Spleen (tissue), 11 donors: ENCODE measurements at regions not wholly inside any gene's neighbourhood (a gene's known extent, or its start where the extent isn't known, plus 50 kb on each side); places are given as distances from the start of the nearest gene placed in this dataset.

Source experiments
- DNase-seq: peaks from one replicate; pipeline ENCODE4 v3.0.0-alpha.2; 2020
- H3K27ac ChIP-seq, 8 donors: fragments of 200-600 bp; sonication (generic) in 7 of 8; 1 replicate in 4 of 8; 2 replicates in 4 of 8; pipeline versions ENCODE4 v1.5.0 to v1.8.0; 2016 to 2021; ENCODE audit warnings: inconsistent platforms in 4 of 8, mild to moderate bottlenecking in 4 of 8, moderate library complexity in 1 of 8
- H3K27me3 ChIP-seq, 7 donors: fragments of 200-600 bp; sonication (generic) in 6 of 7; replicated peaks in 1 of 7; 1 replicate in 4 of 7; 2 replicates in 3 of 7; pipeline versions ENCODE4 v1.5.0 to v1.8.0; 2016 to 2021; ENCODE audit warnings: inconsistent platforms in 3 of 7, mild to moderate bottlenecking in 1 of 7
- H3K36me3 ChIP-seq, 6 donors: fragments of 200-600 bp; sonication (generic) in 5 of 6; 1 replicate in 4 of 6; 2 replicates in 2 of 6; pipeline versions ENCODE4 v1.5.0 to v1.8.0; 2016 to 2021; ENCODE audit warnings: inconsistent platforms in 2 of 6
- H3K4me1 ChIP-seq, 6 donors: fragments of 200-600 bp; sonication (generic) in 5 of 6; 1 replicate in 3 of 6; 2 replicates in 3 of 6; pipeline versions ENCODE4 v1.5.0 to v1.8.0; 2016 to 2021; ENCODE audit warnings: inconsistent platforms in 3 of 6
- H3K4me3 ChIP-seq, 8 donors: fragments of 200-600 bp; sonication (generic) in 7 of 8; 1 replicate in 4 of 8; 2 replicates in 4 of 8; pipeline versions ENCODE4 v1.5.0 to v1.8.0; 2016 to 2021; ENCODE audit warnings: inconsistent platforms in 4 of 8, mild to moderate bottlenecking in 4 of 8, moderate library complexity in 2 of 8
- H3K9me3 ChIP-seq, 8 donors: fragments of 200-600 bp; sonication (generic) in 7 of 8; 1 replicate in 4 of 8; 2 replicates in 4 of 8; pipeline versions ENCODE4 v1.5.0 to v1.8.0; 2016 to 2021; ENCODE audit warnings: inconsistent platforms in 4 of 8
- POLR2A ChIP-seq, 3 donors: fragments of 450-650 bp; IDR thresholded peaks; one replicate each; pipeline ENCODE4 v1.5.1; 2017; ENCODE audit warnings: antibody characterized with exemption in 3 of 3, mild to moderate bottlenecking in 1 of 3
- POLR2AphosphoS5 ChIP-seq, 3 donors: sonication (generic); formaldehyde crosslinking; IDR thresholded peaks; one replicate each; pipeline ENCODE4 v1.5.1; 2017; ENCODE audit warnings: antibody characterized with exemption in 3 of 3
- WGBS, 5 donors: extraction: QIAGEN DNeasy Blood & Tissue Kit in 3 of 5; methylation state at CpG; one replicate each; pipeline versions ENCODE4 v1.1.5 to v1.1.7; 2013 to 2018; 5-methylcytosine and 5-hydroxymethylcytosine counted together
- intact Hi-C: fragments of 100-400 bp; cut with DNase I; formaldehyde crosslinking; loops from one replicate; pipeline ENCODE4 v1.15.0; 2023; ENCODE audit warnings: low total_unique reads
- TF ChIP-seq, protein P1 (sequence below), 11 experiments: fragments of 200-600 bp in 7 of 11; fragments of 450-650 bp in 4 of 11; sonication (generic) in 4 of 11; IDR thresholded peaks in 8 of 11; conservative IDR thresholded peaks in 3 of 11; 1 replicate in 7 of 11; 2 replicates in 4 of 11; pipeline versions ENCODE4 v1.4.0 to v1.8.0; 2016 to 2021; ENCODE audit warnings: antibody characterized with exemption in 11 of 11, inconsistent platforms in 4 of 11, mild to moderate bottlenecking in 1 of 11
- donor health status: healthy with polysubstance abuse.
- donor health status: DM: no; HTN: no; CAD: no; lungs with moderate emphysema.
- donor health status: DM: no; HTN: no; CAD: no.
- donor health status: Bipolar disorder and iron deficiency.
- donor health status: healthy.
- donor health status: DM: no; HTN: no; CAD: no.
- donor health status: DM: yes; HTN: yes; CAD: no.

DNA sequence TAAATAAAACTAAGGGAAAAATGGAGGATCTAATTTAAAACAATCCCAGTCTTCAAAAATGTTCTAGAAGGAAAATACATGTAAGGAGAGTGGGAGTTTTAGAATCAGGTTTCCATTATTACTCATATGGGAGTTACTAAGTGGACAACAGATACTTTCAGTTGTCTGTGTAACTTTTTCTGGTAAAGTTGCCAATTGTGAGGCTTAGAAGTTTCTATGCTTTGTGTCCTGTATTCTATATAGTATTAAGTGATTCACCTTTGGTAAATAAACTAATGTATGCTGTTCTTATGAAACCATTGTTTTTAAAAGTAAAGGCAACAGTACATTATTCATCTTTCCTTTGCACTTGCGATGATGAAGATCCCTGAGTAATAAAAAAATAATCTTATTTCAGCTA, 274.9 kb downstream of the NR4A2 start:
- Histone ChIP-seq H3K27me3 (peaks cover 0 to 3% (median 0%) of the 10 kb centered on the region in 7 donors), H3K27ac (no peak overlapping the region), H3K4me3 (no peak overlapping the region), H3K4me1 (no peaks in the 10 kb centered on the region), H3K36me3 (no peaks in the 10 kb centered on the region), H3K9me3 (no peaks in the 10 kb centered on the region)
- intact Hi-C loops, result no loop called here
- 89 to 95% (median 91%) methylated on average over 1 of the region's 1 CpG for WGBS, 5 donors
- DNase-seq, result no peak
- TF ChIP-seq POLR2A (IDR thresholded peaks at IDR 0.05), result no peak
- no peak for TF ChIP-seq POLR2AphosphoS5 (IDR thresholded peaks at IDR 0.05)
- TF ChIP-seq, protein P1, sequence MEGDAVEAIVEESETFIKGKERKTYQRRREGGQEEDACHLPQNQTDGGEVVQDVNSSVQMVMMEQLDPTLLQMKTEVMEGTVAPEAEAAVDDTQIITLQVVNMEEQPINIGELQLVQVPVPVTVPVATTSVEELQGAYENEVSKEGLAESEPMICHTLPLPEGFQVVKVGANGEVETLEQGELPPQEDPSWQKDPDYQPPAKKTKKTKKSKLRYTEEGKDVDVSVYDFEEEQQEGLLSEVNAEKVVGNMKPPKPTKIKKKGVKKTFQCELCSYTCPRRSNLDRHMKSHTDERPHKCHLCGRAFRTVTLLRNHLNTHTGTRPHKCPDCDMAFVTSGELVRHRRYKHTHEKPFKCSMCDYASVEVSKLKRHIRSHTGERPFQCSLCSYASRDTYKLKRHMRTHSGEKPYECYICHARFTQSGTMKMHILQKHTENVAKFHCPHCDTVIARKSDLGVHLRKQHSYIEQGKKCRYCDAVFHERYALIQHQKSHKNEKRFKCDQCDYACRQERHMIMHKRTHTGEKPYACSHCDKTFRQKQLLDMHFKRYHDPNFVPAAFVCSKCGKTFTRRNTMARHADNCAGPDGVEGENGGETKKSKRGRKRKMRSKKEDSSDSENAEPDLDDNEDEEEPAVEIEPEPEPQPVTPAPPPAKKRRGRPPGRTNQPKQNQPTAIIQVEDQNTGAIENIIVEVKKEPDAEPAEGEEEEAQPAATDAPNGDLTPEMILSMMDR (IDR thresholded peaks at IDR 0.05 in 8 of 11, conservative IDR thresholded peaks at IDR 0.05 in 3 of 11), result no peak

DNA sequence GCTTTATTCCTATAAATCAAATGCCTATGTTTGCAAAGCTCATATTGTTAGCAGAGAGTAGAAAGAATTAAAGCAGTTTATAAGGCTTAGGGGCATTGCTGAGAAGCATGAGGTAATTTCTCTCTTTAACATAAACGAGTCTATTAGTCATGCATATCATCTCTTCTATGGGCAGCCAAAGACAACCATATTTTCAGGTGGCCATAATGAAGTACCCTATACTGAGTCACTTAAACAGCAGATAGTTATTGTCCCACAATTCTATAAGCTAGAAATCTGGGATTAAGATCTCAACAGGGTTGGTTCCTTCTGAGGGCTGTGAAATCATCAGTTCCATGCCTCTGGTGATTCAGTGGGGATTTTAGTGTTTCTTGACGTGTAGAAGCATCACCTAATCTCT, 277.5 kb downstream of the NR4A2 start:
- WGBS, 5 donors, result 58 to 64% (median 62%) methylated on average over 2 of the region's 2 CpGs
- H3K27ac ChIP-seq, result no peak overlapping the region
- intact Hi-C loops, result no loop called here
- no peaks in the 10 kb centered on the region for H3K36me3 ChIP-seq
- no peak overlapping the region for H3K4me3 ChIP-seq
- TF ChIP-seq POLR2AphosphoS5 (IDR thresholded peaks at IDR 0.05) (no peak), POLR2A (IDR thresholded peaks at IDR 0.05) (no peak)
- TF ChIP-seq, protein P1 (IDR thresholded peaks at IDR 0.05 in 8 of 11, conservative IDR thresholded peaks at IDR 0.05 in 3 of 11), result no peak
- no peaks in the 10 kb centered on the region for H3K9me3 ChIP-seq
- DNase-seq, result no peak
- no peaks in the 10 kb centered on the region for H3K27me3 ChIP-seq
- no peaks in the 10 kb centered on the region for H3K4me1 ChIP-seq

DNA sequence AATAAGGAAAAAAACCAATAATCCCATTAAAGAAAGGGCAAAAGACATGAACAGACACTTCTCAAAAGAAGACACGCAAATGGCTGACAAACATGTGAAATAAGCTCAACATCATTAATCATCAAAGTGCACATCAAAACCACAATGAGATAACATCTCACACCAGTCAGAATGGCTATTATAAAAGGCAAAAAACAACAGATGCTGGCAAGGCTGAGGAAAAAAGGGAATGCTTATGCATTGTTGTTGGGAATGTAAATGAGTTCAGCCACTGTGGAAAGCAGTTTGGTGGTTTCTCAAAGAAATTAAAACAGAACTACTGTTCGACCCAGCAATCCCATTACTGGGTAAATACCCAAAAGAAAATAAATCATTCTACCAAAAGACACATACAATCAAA, 285.6 kb downstream of the NR4A2 start:
- intact Hi-C loops, result no loop called here
- DNase-seq, result no peak
- Histone ChIP-seq H3K4me3 (no peak overlapping the region), H3K9me3 (no peaks in the 10 kb centered on the region), H3K36me3 (no peaks in the 10 kb centered on the region), H3K27ac (no peak overlapping the region), H3K4me1 (no peaks in the 10 kb centered on the region), H3K27me3 (no peaks in the 10 kb centered on the region)
- TF ChIP-seq, protein P1 (IDR thresholded peaks at IDR 0.05 in 8 of 11, conservative IDR thresholded peaks at IDR 0.05 in 3 of 11), result no peak
- TF ChIP-seq POLR2A (IDR thresholded peaks at IDR 0.05) (no peak), POLR2AphosphoS5 (IDR thresholded peaks at IDR 0.05) (no peak)
- 67 to 82% (median 75%) methylated on average over 2 of the region's 2 CpGs for WGBS, 5 donors

DNA sequence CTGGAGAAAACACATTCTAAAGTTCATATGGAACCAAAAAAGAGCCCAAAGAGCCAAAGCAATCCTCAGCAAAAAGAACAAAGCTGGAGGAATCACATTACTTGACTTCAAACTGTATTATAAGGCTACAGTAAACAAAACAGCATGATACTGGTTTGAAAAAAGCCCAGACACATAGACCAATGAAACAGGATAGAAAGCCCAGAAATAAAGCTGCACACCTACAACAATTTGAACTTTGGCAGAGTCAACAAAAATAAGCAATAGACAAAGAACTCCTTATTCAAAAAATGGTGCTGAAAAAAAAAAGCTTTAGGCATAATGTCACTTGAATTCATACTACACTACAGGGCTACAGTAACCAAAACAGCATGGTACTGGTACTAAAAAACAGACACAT, 289.6 kb downstream of the NR4A2 start:
- Histone ChIP-seq H3K4me3 (no peak overlapping the region), H3K27ac (no peak overlapping the region), H3K36me3 (no peaks in the 10 kb centered on the region), H3K4me1 (no peaks in the 10 kb centered on the region), H3K9me3 (no peaks in the 10 kb centered on the region), H3K27me3 (no peaks in the 10 kb centered on the region)
- TF ChIP-seq POLR2A (IDR thresholded peaks at IDR 0.05), result no peak
- TF ChIP-seq, protein P1 (IDR thresholded peaks at IDR 0.05 in 8 of 11, conservative IDR thresholded peaks at IDR 0.05 in 3 of 11), result no peak
- TF ChIP-seq POLR2AphosphoS5 (IDR thresholded peaks at IDR 0.05), result no peak
- intact Hi-C loops, result no loop called here
- no peak for DNase-seq
